AG09309 (cell line): ENCODE measurements at regions not wholly inside any gene's neighbourhood (a gene's known extent, or its start where the extent isn't known, plus 50 kb on each side); places are given as distances from the start of the nearest gene placed in this dataset.
"Not testable (repeated sequence)": the region's sequence is repeated elsewhere in the genome, so short reads cannot be mapped to it uniquely, and the experiment has no call there.

Experiments
- DNase-seq: peaks from one replicate; pipeline ENCODE4 v3.0.0-alpha.2; 2010; ENCODE audit warnings: low read depth
- H3K4me3 ChIP-seq: 2 replicates; pipeline ENCODE4 v1.5.1; 2011; ENCODE audit warnings: mild to moderate bottlenecking, low read depth, low read length, moderate library complexity; ENCODE audit not compliant: control insufficient read depth
- TF ChIP-seq, protein P1 (sequence below): IDR thresholded peaks from 2 replicates; pipeline ENCODE4 v1.5.1; 2011; ENCODE audit warnings: mild to moderate bottlenecking, low read depth, low read length, inconsistent platforms; ENCODE audit not compliant: insufficient read depth, control insufficient read depth; ENCODE audit errors: missing control alignments

DNA sequence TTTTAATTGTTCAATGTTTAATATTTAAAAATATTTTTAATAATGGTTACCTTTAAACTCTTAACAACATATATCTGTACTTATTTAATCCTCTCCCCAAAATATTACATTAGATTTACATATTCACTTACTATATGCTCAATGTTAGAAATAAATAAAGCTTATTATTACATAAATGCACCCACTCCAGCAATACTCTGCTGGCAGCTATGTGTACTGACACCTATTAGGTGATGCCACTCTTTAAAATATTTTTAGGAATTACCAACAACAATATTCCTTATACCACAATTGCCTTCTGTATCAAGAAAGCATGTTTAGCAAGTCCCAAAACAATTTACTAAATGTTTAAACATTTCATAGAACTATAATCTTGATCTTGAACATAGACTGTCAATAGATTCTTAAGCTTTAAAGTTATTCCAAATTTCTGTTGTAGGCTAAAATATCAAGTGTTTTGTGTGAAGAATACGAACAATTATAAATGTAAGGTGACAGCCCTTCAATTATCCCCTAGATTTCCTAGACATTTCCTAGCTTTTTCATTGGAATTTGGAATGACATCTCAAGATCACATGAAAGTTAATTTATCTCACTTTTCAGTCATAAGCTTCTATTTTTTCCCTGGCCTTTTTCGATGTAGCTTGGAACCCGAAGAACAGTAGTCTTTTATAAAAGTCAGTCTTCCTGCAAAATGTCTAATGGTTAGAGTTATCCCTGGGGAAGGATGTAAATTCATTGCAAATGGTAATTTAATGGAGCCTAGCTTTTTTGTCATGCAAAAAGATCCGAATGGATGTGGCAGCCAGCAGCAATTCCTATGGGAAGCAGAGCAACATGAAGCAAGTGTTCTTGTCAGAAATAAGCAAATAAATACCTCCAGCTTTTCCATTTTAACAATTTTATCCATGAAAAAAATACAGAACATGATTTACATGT, 907.5 kb upstream of the ATXN7L3B start:
- DNase-seq, result no peak
- no peak overlapping the region for H3K4me3 ChIP-seq
- TF ChIP-seq, protein P1, sequence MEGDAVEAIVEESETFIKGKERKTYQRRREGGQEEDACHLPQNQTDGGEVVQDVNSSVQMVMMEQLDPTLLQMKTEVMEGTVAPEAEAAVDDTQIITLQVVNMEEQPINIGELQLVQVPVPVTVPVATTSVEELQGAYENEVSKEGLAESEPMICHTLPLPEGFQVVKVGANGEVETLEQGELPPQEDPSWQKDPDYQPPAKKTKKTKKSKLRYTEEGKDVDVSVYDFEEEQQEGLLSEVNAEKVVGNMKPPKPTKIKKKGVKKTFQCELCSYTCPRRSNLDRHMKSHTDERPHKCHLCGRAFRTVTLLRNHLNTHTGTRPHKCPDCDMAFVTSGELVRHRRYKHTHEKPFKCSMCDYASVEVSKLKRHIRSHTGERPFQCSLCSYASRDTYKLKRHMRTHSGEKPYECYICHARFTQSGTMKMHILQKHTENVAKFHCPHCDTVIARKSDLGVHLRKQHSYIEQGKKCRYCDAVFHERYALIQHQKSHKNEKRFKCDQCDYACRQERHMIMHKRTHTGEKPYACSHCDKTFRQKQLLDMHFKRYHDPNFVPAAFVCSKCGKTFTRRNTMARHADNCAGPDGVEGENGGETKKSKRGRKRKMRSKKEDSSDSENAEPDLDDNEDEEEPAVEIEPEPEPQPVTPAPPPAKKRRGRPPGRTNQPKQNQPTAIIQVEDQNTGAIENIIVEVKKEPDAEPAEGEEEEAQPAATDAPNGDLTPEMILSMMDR, result no peak

DNA sequence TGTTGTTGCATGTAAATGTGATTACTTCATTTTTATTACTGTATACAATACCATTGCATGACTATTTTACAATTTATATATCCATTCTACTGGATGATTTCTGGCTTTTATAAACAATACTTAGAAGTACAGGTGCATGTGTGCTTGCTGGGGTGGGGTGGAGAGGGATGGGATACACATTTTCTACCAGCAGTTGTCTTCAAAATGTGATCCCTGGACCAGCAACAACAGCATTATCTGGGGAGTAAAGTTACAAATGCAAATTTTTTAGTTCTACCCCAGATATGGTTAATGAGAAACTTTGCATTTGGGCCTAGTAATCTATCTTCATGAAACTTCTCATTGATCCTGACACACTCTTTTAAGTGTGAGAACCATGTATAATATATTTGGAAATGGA, 905.4 kb upstream of the ATXN7L3B start:
- DNase-seq, result no peak
- no peak overlapping the region for H3K4me3 ChIP-seq
- TF ChIP-seq, protein P1, result no peak

DNA sequence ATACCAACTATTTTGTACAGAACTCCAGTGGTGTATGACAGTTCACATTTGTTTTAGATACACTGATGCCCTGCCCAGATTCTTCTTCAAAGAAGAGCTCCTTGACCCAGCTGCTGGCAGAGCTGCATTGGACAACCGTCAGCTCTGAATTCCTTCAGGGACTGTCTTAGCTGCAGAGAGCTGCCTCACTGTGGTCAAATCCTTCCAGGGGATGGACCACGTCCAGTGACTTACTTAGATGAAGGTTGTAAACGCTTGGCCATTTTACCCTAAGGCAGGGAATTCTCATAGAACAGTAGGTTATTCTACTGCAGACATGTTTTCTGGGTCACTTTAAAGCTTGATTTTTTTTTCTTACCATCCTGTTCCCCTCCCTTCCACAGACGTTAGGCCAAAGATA, 905.0 kb upstream of the ATXN7L3B start:
- DNase-seq, result no peak
- TF ChIP-seq, protein P1, result no peak
- no peak overlapping the region for H3K4me3 ChIP-seq

- H3K4me3 ChIP-seq, DNase-seq: not testable (repeated sequence)
Measured at GRCh38 chr12:73639397-73639796, 898.2 kb upstream of the ATXN7L3B start.

GRCh38 chr12:73656375-73656774, 881.3 kb upstream of the ATXN7L3B start:
- TF ChIP-seq, protein P1, result no peak
- H3K4me3 ChIP-seq, result no peak overlapping the region
- DNase-seq, result no peak

- DNase-seq, result no peak
- TF ChIP-seq, protein P1, result no peak
- no peak overlapping the region for H3K4me3 ChIP-seq
Measured at GRCh38 chr12:73659802-73660201, 877.8 kb upstream of the ATXN7L3B start.

- no peak overlapping the region for H3K4me3 ChIP-seq
- TF ChIP-seq, protein P1, result no peak
- DNase-seq, result no peak
Measured at GRCh38 chr12:73665193-73665592, 872.4 kb upstream of the ATXN7L3B start.

- DNase-seq, H3K4me3 ChIP-seq: not testable (repeated sequence)
Measured at GRCh38 chr12:73671550-73671949, 866.1 kb upstream of the ATXN7L3B start.
